H9 (cell line): ENCODE measurements at regions not wholly inside any gene's neighbourhood (a gene's known extent, or its start where the extent isn't known, plus 50 kb on each side); places are given as distances from the start of the nearest gene placed in this dataset.

Experiments used
- DNase-seq: peaks from one replicate; pipeline ENCODE4 v3.0.0-alpha.2; 2017
- H2AFZ ChIP-seq: one replicate; pipeline ENCODE4 v1.6.1; 2013; ENCODE audit warnings: mild to moderate bottlenecking, low read length, control low read depth, moderate library complexity
- H2AK5ac ChIP-seq: 2 replicates; pipeline ENCODE4 v1.6.1; 2013; ENCODE audit warnings: low read length, control low read depth, mixed read lengths; ENCODE audit not compliant: insufficient read length
- H2BK120ac ChIP-seq: one replicate; pipeline ENCODE4 v1.6.1; 2013; ENCODE audit warnings: low read depth, mild to moderate bottlenecking, low read length, control low read depth, inconsistent platforms; ENCODE audit not compliant: poor library complexity, severe bottlenecking
- H2BK12ac ChIP-seq: 2 replicates; pipeline ENCODE4 v1.6.1; 2013; ENCODE audit warnings: low read length, control low read depth, mixed read lengths, low read depth; ENCODE audit not compliant: insufficient read length
- H2BK15ac ChIP-seq: 2 replicates; pipeline ENCODE4 v1.6.1; 2013; ENCODE audit warnings: low read depth, low read length, control low read depth
- H2BK20ac ChIP-seq: one replicate; pipeline ENCODE4 v1.6.1; 2013; ENCODE audit warnings: low read depth, mild to moderate bottlenecking, low read length, control low read depth, inconsistent platforms; ENCODE audit not compliant: poor library complexity, severe bottlenecking
- H2BK5ac ChIP-seq: 2 replicates; pipeline ENCODE4 v1.6.1; 2013; ENCODE audit warnings: low read length, control low read depth, mixed read lengths; ENCODE audit not compliant: insufficient read length
- H3K14ac ChIP-seq: 2 replicates; pipeline ENCODE4 v1.6.1; 2013; ENCODE audit warnings: low read length, control low read depth; ENCODE audit not compliant: insufficient read depth
- H3K18ac ChIP-seq: 2 replicates; pipeline ENCODE4 v1.6.1; 2013; ENCODE audit warnings: low read depth, mild to moderate bottlenecking, mixed read lengths, low read length, control low read depth; ENCODE audit not compliant: insufficient read length
- H3K23ac ChIP-seq: 2 replicates; pipeline ENCODE4 v1.6.1; 2013; ENCODE audit warnings: low read length, control low read depth, mixed read lengths, low read depth; ENCODE audit not compliant: insufficient read length
- H3K23me2 ChIP-seq: 2 replicates; pipeline ENCODE4 v1.6.1; 2013; ENCODE audit warnings: low read depth, mild to moderate bottlenecking, mixed read lengths, low read length, control low read depth; ENCODE audit not compliant: insufficient read length, poor library complexity, severe bottlenecking
- H3K27ac ChIP-seq: 2 replicates; pipeline ENCODE4 v1.5.1; 2013; ENCODE audit warnings: low read length, control low read depth, mixed read lengths, low read depth; ENCODE audit not compliant: insufficient read length
- H3K27me3 ChIP-seq: 2 replicates; pipeline ENCODE4 v1.6.1; 2013; ENCODE audit warnings: low read length, control low read depth, inconsistent platforms; ENCODE audit not compliant: insufficient read depth
- H3K4ac ChIP-seq: 2 replicates; pipeline ENCODE4 v1.6.1; 2013; ENCODE audit warnings: low read depth, mild to moderate bottlenecking, control low read depth, inconsistent platforms, low read length, moderate library complexity
- H3K4me1 ChIP-seq: 2 replicates; pipeline ENCODE4 v1.6.1; 2013; ENCODE audit warnings: low read length, control low read depth, inconsistent platforms; ENCODE audit not compliant: insufficient read depth
- H3K4me2 ChIP-seq: 2 replicates; pipeline ENCODE4 v1.6.1; 2013; ENCODE audit warnings: low read length, control low read depth, mixed read lengths; ENCODE audit not compliant: insufficient read length, insufficient read depth
- H3K56ac ChIP-seq: 2 replicates; pipeline ENCODE4 v1.6.1; 2013; ENCODE audit warnings: low read depth, mild to moderate bottlenecking, mixed read lengths, low read length, control low read depth; ENCODE audit not compliant: insufficient read length
- H3K79me1 ChIP-seq: 2 replicates; pipeline ENCODE4 v1.6.1; 2013; ENCODE audit warnings: low read depth, mild to moderate bottlenecking, moderate library complexity, low read length, control low read depth, inconsistent platforms; ENCODE audit not compliant: insufficient read depth, poor library complexity, severe bottlenecking
- H3K79me2 ChIP-seq: 2 replicates; pipeline ENCODE4 v1.6.1; 2013; ENCODE audit warnings: low read length, control low read depth, inconsistent platforms; ENCODE audit not compliant: insufficient read depth
- H3K9ac ChIP-seq: 2 replicates; pipeline ENCODE4 v1.6.1; 2013; ENCODE audit warnings: low read length, control low read depth, mixed read lengths; ENCODE audit not compliant: insufficient read length; ENCODE audit errors: extremely low read depth
- H3K9me3 ChIP-seq: one replicate; pipeline ENCODE4 v1.6.1; 2013; ENCODE audit warnings: low read depth, low read length, inconsistent platforms; ENCODE audit not compliant: control insufficient read depth
- H3T11ph ChIP-seq: one replicate; pipeline ENCODE4 v1.6.1; 2013; ENCODE audit warnings: mild to moderate bottlenecking, low read length, control low read depth, inconsistent platforms
- H4K20me1 ChIP-seq: one replicate; pipeline ENCODE4 v1.6.1; 2013; ENCODE audit not compliant: control insufficient read depth, insufficient read length, insufficient read depth
- H4K5ac ChIP-seq: 2 replicates; pipeline ENCODE4 v1.6.1; 2013; ENCODE audit warnings: low read depth, mild to moderate bottlenecking, mixed read lengths, low read length, control low read depth; ENCODE audit not compliant: insufficient read length
- H4K8ac ChIP-seq: replicated peaks from 2 replicates; pipeline ENCODE4 v1.6.1; 2013; ENCODE audit warnings: low read length, control low read depth, mixed read lengths, low read depth; ENCODE audit not compliant: insufficient read length
- H4K91ac ChIP-seq: 2 replicates; pipeline ENCODE4 v1.6.1; 2013; ENCODE audit warnings: low read depth, mild to moderate bottlenecking, moderate library complexity, mixed read lengths, low read length, control low read depth; ENCODE audit not compliant: insufficient read length
- H3K27ac Mint-ChIP-seq, 3 experiments: 2 replicates in 2 of 3; 3 replicates in 1 of 3; pipeline ENCODE4 v1.8.0; 2020 to 2021; ENCODE audit warnings: mixed read lengths in 3 of 3, mild to moderate bottlenecking in 1 of 3, moderate library complexity in 1 of 3
- H3K27me3 Mint-ChIP-seq: 2 replicates; pipeline ENCODE4 v1.8.0; 2021; ENCODE audit warnings: low read depth, mild to moderate bottlenecking, moderate library complexity, mixed read lengths
- H3K36me3 Mint-ChIP-seq, 3 experiments: 2 replicates in 2 of 3; 3 replicates in 1 of 3; pipeline ENCODE4 v1.8.0; 2020 to 2021; ENCODE audit warnings: low read depth in 3 of 3, mixed read lengths in 3 of 3; ENCODE audit not compliant: insufficient read depth in 1 of 3
- H3K4me1 Mint-ChIP-seq, 2 experiments: 2 replicates each; pipeline ENCODE4 v1.8.0; 2020; ENCODE audit warnings: mixed read lengths in 2 of 2
- H3K4me3 Mint-ChIP-seq, 2 experiments: 2 replicates in 1 of 2; 3 replicates in 1 of 2; pipeline ENCODE4 v1.8.0; 2020 to 2021; ENCODE audit warnings: mild to moderate bottlenecking in 2 of 2, mixed read lengths in 2 of 2, moderate library complexity in 1 of 2
- H3K9me3 Mint-ChIP-seq, 2 experiments: 2 replicates in 1 of 2; 3 replicates in 1 of 2; pipeline ENCODE4 v1.8.0; 2020; ENCODE audit warnings: mild to moderate bottlenecking in 2 of 2, mixed read lengths in 2 of 2, moderate library complexity in 1 of 2
- WGBS: extraction: QIAGEN DNeasy Blood & Tissue Kit; methylation state at CpG from one replicate; pipeline ENCODE4 v1.1.7; 2013; ENCODE audit warnings: missing lambda C conversion rate, low lambda C conversion rate, mixed read lengths; ENCODE audit not compliant: insufficient read length; ENCODE audit errors: extremely low coverage; 5-methylcytosine and 5-hydroxymethylcytosine counted together
- TF ChIP-seq, protein P1 (sequence below): fragments of 200-600 bp; sonication (generic); conservative IDR thresholded peaks from 3 replicates; pipeline ENCODE4 v1.8.0; 2021; ENCODE audit warnings: antibody characterized with exemption, mild to moderate bottlenecking

DNA sequence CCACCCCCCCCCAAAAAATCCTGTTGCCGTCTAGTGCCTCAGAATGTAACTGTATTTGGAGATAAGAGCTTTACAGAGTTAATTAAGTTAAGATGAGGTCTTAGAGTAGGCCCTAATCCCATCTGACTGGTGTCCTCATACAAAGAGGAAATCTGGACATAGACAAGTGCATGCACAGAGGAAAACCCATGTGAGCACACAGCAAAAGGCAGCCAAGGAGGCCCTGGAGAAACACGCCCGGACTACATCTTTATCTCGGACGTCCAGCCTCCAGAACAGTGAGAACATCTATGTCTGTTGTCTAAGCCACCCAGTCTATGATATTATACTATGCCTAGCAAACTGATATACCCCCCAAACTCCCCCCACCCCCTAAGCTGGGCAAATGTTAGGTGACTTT is 193.8 kb downstream of the KATNAL1 start:
- H4K8ac ChIP-seq, result no peak overlapping the region
- H4K91ac ChIP-seq, result no peak overlapping the region
- H3K79me1 ChIP-seq, result no peaks in the 10 kb centered on the region
- H2BK120ac ChIP-seq, result no peak overlapping the region
- no peak overlapping the region for H3K14ac ChIP-seq
- H3K18ac ChIP-seq, result no peak overlapping the region
- no peak overlapping the region for H3K27ac Mint-ChIP-seq
- no peak overlapping the region for H2BK15ac ChIP-seq
- no CpG with 5 or more reads among the region's 5 CpGs for WGBS
- no peaks in the 10 kb centered on the region for H3K4me1 ChIP-seq
- no peak overlapping the region for H3K4ac ChIP-seq
- peaks cover 18% of the 10 kb centered on the region for H3K27me3 Mint-ChIP-seq
- no peak overlapping the region for H2BK12ac ChIP-seq
- no peaks in the 10 kb centered on the region for H3K9me3 ChIP-seq
- no peak overlapping the region for H2BK20ac ChIP-seq
- H3T11ph ChIP-seq, result no peak overlapping the region
- no peak overlapping the region for H3K9ac ChIP-seq
- no peak for DNase-seq
- H3K9me3 Mint-ChIP-seq, result peaks cover 3% of the 10 kb centered on the region in 2 experiments; a peak in 2 of 5 replicates
- peaks cover 41 to 49% of the 10 kb centered on the region in 2 experiments for H3K4me1 Mint-ChIP-seq
- no peaks in the 10 kb centered on the region for H3K27me3 ChIP-seq
- H3K23me2 ChIP-seq, result no peaks in the 10 kb centered on the region
- no peak overlapping the region for H3K4me2 ChIP-seq
- TF ChIP-seq, protein P1, sequence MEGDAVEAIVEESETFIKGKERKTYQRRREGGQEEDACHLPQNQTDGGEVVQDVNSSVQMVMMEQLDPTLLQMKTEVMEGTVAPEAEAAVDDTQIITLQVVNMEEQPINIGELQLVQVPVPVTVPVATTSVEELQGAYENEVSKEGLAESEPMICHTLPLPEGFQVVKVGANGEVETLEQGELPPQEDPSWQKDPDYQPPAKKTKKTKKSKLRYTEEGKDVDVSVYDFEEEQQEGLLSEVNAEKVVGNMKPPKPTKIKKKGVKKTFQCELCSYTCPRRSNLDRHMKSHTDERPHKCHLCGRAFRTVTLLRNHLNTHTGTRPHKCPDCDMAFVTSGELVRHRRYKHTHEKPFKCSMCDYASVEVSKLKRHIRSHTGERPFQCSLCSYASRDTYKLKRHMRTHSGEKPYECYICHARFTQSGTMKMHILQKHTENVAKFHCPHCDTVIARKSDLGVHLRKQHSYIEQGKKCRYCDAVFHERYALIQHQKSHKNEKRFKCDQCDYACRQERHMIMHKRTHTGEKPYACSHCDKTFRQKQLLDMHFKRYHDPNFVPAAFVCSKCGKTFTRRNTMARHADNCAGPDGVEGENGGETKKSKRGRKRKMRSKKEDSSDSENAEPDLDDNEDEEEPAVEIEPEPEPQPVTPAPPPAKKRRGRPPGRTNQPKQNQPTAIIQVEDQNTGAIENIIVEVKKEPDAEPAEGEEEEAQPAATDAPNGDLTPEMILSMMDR, result no peak
- H3K27ac ChIP-seq, result no peak overlapping the region
- H2BK5ac ChIP-seq, result no peak overlapping the region
- H3K23ac ChIP-seq, result no peak overlapping the region
- H3K4me3 Mint-ChIP-seq, result 0 out of 5 replicates have a peak overlapping the region, but pooled peaks of 1 of the 2 experiments have one; percentile 38
- H3K36me3 Mint-ChIP-seq, result peaks cover 0 to 8% (median 1%) of the 10 kb centered on the region in 3 experiments; a peak in 3 of 7 replicates
- no peak overlapping the region for H4K5ac ChIP-seq
- H2AFZ ChIP-seq, result no peak overlapping the region
- H4K20me1 ChIP-seq, result no peaks in the 10 kb centered on the region
- H3K56ac ChIP-seq, result no peak overlapping the region
- no peak overlapping the region for H2AK5ac ChIP-seq
- no peaks in the 10 kb centered on the region for H3K79me2 ChIP-seq
